Fibroblast of lung (primary cell): ENCODE measurements at regions not wholly inside any gene's neighbourhood (a gene's known extent, or its start where the extent isn't known, plus 50 kb on each side); places are given as distances from the start of the nearest gene placed in this dataset.

ENCODE experiments used
- EZH2 ChIP-seq: IDR thresholded peaks from 2 replicates; pipeline ENCODE4 v1.5.1; 2012; ENCODE audit warnings: low read length, control low read depth, mild to moderate bottlenecking; ENCODE audit errors: missing control alignments
- TF ChIP-seq, protein P1 (sequence below), 2 donors: IDR thresholded peaks in 1 of 2; conservative IDR thresholded peaks in 1 of 2; 1 replicate in 1 of 2; 2 replicates in 1 of 2; pipeline ENCODE4 v1.5.1; 2011 to 2012; ENCODE audit warnings: low read length in 2 of 2, control low read depth in 1 of 2, inconsistent platforms in 1 of 2, low read depth in 1 of 2, mild to moderate bottlenecking in 1 of 2

DNA sequence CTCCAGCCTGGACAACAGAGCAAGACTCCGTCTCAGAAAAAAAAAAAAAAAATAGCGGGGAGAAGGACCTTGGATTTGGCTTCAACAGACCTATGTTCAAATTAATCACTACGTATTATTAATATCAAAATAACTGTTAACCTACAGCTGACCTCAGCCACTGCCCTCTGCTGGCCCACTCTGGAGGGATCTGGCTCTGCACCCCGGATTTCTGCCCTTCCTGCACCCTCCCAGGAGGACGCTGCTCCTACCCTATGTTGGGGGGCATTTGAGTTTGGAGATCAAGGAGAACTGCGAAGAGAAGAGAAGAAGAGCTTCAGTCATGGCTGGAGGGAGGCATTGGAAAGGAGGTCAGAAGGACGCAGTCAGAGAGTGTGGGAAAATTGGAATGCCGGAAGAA is 96.7 kb downstream of the PSMG1 start:
- TF ChIP-seq, protein P1, sequence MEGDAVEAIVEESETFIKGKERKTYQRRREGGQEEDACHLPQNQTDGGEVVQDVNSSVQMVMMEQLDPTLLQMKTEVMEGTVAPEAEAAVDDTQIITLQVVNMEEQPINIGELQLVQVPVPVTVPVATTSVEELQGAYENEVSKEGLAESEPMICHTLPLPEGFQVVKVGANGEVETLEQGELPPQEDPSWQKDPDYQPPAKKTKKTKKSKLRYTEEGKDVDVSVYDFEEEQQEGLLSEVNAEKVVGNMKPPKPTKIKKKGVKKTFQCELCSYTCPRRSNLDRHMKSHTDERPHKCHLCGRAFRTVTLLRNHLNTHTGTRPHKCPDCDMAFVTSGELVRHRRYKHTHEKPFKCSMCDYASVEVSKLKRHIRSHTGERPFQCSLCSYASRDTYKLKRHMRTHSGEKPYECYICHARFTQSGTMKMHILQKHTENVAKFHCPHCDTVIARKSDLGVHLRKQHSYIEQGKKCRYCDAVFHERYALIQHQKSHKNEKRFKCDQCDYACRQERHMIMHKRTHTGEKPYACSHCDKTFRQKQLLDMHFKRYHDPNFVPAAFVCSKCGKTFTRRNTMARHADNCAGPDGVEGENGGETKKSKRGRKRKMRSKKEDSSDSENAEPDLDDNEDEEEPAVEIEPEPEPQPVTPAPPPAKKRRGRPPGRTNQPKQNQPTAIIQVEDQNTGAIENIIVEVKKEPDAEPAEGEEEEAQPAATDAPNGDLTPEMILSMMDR (conservative IDR thresholded peaks at IDR 0.05 in 1 of 2, IDR thresholded peaks at IDR 0.05 in 1 of 2; ENCODE audit: low read depth in 1 of 2, low read length in 2 of 2) = peak in 1 of 2 donors; percentile 14
- TF ChIP-seq EZH2 = no peak
